Mesenchymal stem cell (in vitro differentiated cells and primary cell): ENCODE measurements at regions not wholly inside any gene's neighbourhood (a gene's known extent, or its start where the extent isn't known, plus 50 kb on each side); places are given as distances from the start of the nearest gene placed in this dataset.

Experiments
- DNase-seq: peaks from one replicate; pipeline ENCODE4 v3.0.0-alpha.2; 2013
- H2AFZ ChIP-seq: one replicate; pipeline ENCODE4 v1.6.1; 2013; ENCODE audit warnings: low read depth, mild to moderate bottlenecking, control low read depth, inconsistent platforms, low read length, moderate library complexity
- H2AK5ac ChIP-seq: 2 replicates; pipeline ENCODE4 v1.6.1; 2013; ENCODE audit warnings: low read length, moderate library complexity, mild to moderate bottlenecking, inconsistent platforms; ENCODE audit not compliant: severe bottlenecking
- H2BK120ac ChIP-seq: one replicate; pipeline ENCODE4 v1.6.1; 2013; ENCODE audit warnings: low read depth, mild to moderate bottlenecking, inconsistent platforms, low read length, moderate library complexity
- H2BK12ac ChIP-seq, 2 experiments: one replicate each; pipeline ENCODE4 v1.6.1; 2013; ENCODE audit warnings: inconsistent platforms in 2 of 2, low read length in 2 of 2, mild to moderate bottlenecking in 2 of 2, moderate library complexity in 2 of 2, control low read depth in 1 of 2
- H2BK15ac ChIP-seq: one replicate; pipeline ENCODE4 v1.6.1; 2013; ENCODE audit warnings: mild to moderate bottlenecking, low read depth, inconsistent platforms; ENCODE audit not compliant: poor library complexity, severe bottlenecking
- H2BK5ac ChIP-seq: 2 replicates; pipeline ENCODE4 v1.6.1; 2013; ENCODE audit warnings: low read depth, mild to moderate bottlenecking, low read length, control low read depth, inconsistent platforms; ENCODE audit not compliant: poor library complexity, severe bottlenecking
- H3K14ac ChIP-seq, 2 experiments: one replicate each; pipeline ENCODE4 v1.6.1; 2013; ENCODE audit warnings: inconsistent platforms in 2 of 2, low read length in 2 of 2, control low read depth in 1 of 2, mild to moderate bottlenecking in 1 of 2, moderate library complexity in 1 of 2
- H3K18ac ChIP-seq, 2 experiments: one replicate each; pipeline ENCODE4 v1.6.1; 2013; ENCODE audit warnings: inconsistent platforms in 2 of 2, low read length in 2 of 2, control low read depth in 1 of 2, low read depth in 1 of 2, mild to moderate bottlenecking in 1 of 2
- H3K23ac ChIP-seq, 2 experiments: one replicate each; pipeline ENCODE4 v1.6.1; 2013; ENCODE audit warnings: inconsistent platforms in 2 of 2, low read length in 2 of 2, mild to moderate bottlenecking in 2 of 2, moderate library complexity in 2 of 2, control low read depth in 1 of 2
- H3K27ac ChIP-seq: 2 replicates; pipeline ENCODE4 v1.5.1; 2013; ENCODE audit warnings: mild to moderate bottlenecking, moderate library complexity, low read length, control low read depth, inconsistent platforms; ENCODE audit not compliant: poor library complexity, severe bottlenecking
- H3K27me3 ChIP-seq, 2 experiments: 2 replicates each; pipeline versions ENCODE4 v1.6.1 to v1.7.0; 2013; ENCODE audit warnings: low read length in 2 of 2, mild to moderate bottlenecking in 2 of 2, moderate library complexity in 2 of 2, control low read depth in 1 of 2, inconsistent platforms in 1 of 2; ENCODE audit not compliant: control insufficient read depth in 1 of 2, insufficient read depth in 1 of 2
- H3K36me3 ChIP-seq, 2 experiments: 2 replicates each; pipeline versions ENCODE4 v1.6.1 to v1.7.0; 2013; ENCODE audit warnings: low read length in 2 of 2, control low read depth in 1 of 2, inconsistent platforms in 1 of 2, low read depth in 1 of 2, mild to moderate bottlenecking in 1 of 2; ENCODE audit not compliant: insufficient read depth in 2 of 2, control insufficient read depth in 1 of 2
- H3K4ac ChIP-seq, 2 experiments: one replicate each; pipeline ENCODE4 v1.6.1; 2013; ENCODE audit warnings: inconsistent platforms in 2 of 2, low read length in 2 of 2, mild to moderate bottlenecking in 2 of 2, moderate library complexity in 2 of 2, control low read depth in 1 of 2, low read depth in 1 of 2
- H3K4me1 ChIP-seq: 2 replicates; pipeline ENCODE4 v1.6.1; 2013; ENCODE audit warnings: low read depth, low read length, control low read depth; ENCODE audit not compliant: control insufficient read depth, insufficient read depth
- H3K4me2 ChIP-seq: 2 replicates; pipeline ENCODE4 v1.6.1; 2013; ENCODE audit warnings: low read length, mild to moderate bottlenecking, inconsistent platforms; ENCODE audit not compliant: poor library complexity, severe bottlenecking
- H3K4me3 ChIP-seq, 2 experiments: 2 replicates each; pipeline versions ENCODE4 v1.5.1 to v1.7.0; 2013; ENCODE audit warnings: low read length in 2 of 2, mild to moderate bottlenecking in 2 of 2, control low read depth in 1 of 2, low read depth in 1 of 2; ENCODE audit not compliant: insufficient read depth in 1 of 2
- H3K79me1 ChIP-seq: replicated peaks from 2 replicates; pipeline ENCODE4 v1.6.1; 2013; ENCODE audit warnings: mild to moderate bottlenecking, control low read depth, low read length, inconsistent platforms; ENCODE audit not compliant: poor library complexity, severe bottlenecking
- H3K9ac ChIP-seq: 2 replicates; pipeline ENCODE4 v1.7.0; 2013; ENCODE audit warnings: mild to moderate bottlenecking, low read length, moderate library complexity
- H3K9me3 ChIP-seq: 2 replicates; pipeline ENCODE4 v1.7.0; 2013; ENCODE audit warnings: mild to moderate bottlenecking, low read length; ENCODE audit not compliant: control insufficient read depth
- H4K8ac ChIP-seq: one replicate; pipeline ENCODE4 v1.6.1; 2013; ENCODE audit warnings: inconsistent platforms, mild to moderate bottlenecking, low read length, moderate library complexity
- H4K91ac ChIP-seq: one replicate; pipeline ENCODE4 v1.6.1; 2013; ENCODE audit warnings: mild to moderate bottlenecking, low read length, inconsistent platforms
- WGBS: methylation state at CpG from one replicate; pipeline ENCODE4 v1.1.7; 2013; ENCODE audit warnings: mixed read lengths; 5-methylcytosine and 5-hydroxymethylcytosine counted together

- Histone ChIP-seq H4K8ac (no peak overlapping the region), H3K4me1 (no peaks in the 10 kb centered on the region), H2AFZ (no peak overlapping the region), H3K27ac (no peak overlapping the region), H3K4me2 (no peak overlapping the region), H3K23ac (no peak overlapping the region), H3K4me3 (no peak overlapping the region), H2BK12ac (no peak overlapping the region), H3K4ac (no peak overlapping the region), H2BK120ac (no peak overlapping the region), H3K36me3 (no peaks in the 10 kb centered on the region), H2AK5ac (no peak overlapping the region), H3K27me3 (no peaks in the 10 kb centered on the region), H3K9ac (no peak overlapping the region), H3K14ac (no peak overlapping the region), H2BK15ac (no peak overlapping the region), H2BK5ac (no peak overlapping the region), H3K18ac (no peak overlapping the region), H3K79me1 (no peaks in the 10 kb centered on the region), H3K9me3 (no peaks in the 10 kb centered on the region), H4K91ac (no peak overlapping the region)
- no peak for DNase-seq
Observed at GRCh38 chr11:38160433-38160832, 1562.4 kb upstream of the RAG2 start.

- no peak overlapping the region for H2BK5ac ChIP-seq
- no peak overlapping the region for H2BK120ac ChIP-seq
- no peak overlapping the region for H2AFZ ChIP-seq
- H3K79me1 ChIP-seq: no peaks in the 10 kb centered on the region
- no peak overlapping the region for H3K23ac ChIP-seq
- no peak overlapping the region for H2BK15ac ChIP-seq
- 100% methylated on average over 1 of the region's 2 CpGs for WGBS
- H3K27ac ChIP-seq: no peak overlapping the region
- H3K9ac ChIP-seq: no peak overlapping the region
- H3K14ac ChIP-seq: no peak overlapping the region
- no peaks in the 10 kb centered on the region for H3K27me3 ChIP-seq
- H3K9me3 ChIP-seq: no peaks in the 10 kb centered on the region
- no peak overlapping the region for H4K8ac ChIP-seq
- DNase-seq: no peak
- H4K91ac ChIP-seq: no peak overlapping the region
- no peaks in the 10 kb centered on the region for H3K4me1 ChIP-seq
- no peak overlapping the region for H3K4me3 ChIP-seq
- H3K18ac ChIP-seq: no peak overlapping the region
- no peak overlapping the region for H2AK5ac ChIP-seq
- H3K4ac ChIP-seq: no peak overlapping the region
- H3K4me2 ChIP-seq: no peak overlapping the region
- no peak overlapping the region for H2BK12ac ChIP-seq
- H3K36me3 ChIP-seq: no peaks in the 10 kb centered on the region
Observed at GRCh38 chr11:38159038-38159437, 1561.0 kb upstream of the RAG2 start.

GRCh38 chr11:38156495-38157146, 1558.6 kb upstream of the RAG2 start:
- no peak overlapping the region for H2BK12ac ChIP-seq
- no peak overlapping the region for H3K4me2 ChIP-seq
- H3K4me3 ChIP-seq: no peak overlapping the region
- no peak overlapping the region for H4K91ac ChIP-seq
- H3K9me3 ChIP-seq: no peaks in the 10 kb centered on the region
- no peak overlapping the region for H2AK5ac ChIP-seq
- no peak overlapping the region for H3K27ac ChIP-seq
- no peaks in the 10 kb centered on the region for H3K4me1 ChIP-seq
- H3K23ac ChIP-seq: no peak overlapping the region
- no peaks in the 10 kb centered on the region for H3K27me3 ChIP-seq
- no peak overlapping the region for H4K8ac ChIP-seq
- H3K18ac ChIP-seq: no peak overlapping the region
- no peaks in the 10 kb centered on the region for H3K36me3 ChIP-seq
- H3K79me1 ChIP-seq: no peaks in the 10 kb centered on the region
- 85% methylated on average over 4 of the region's 5 CpGs for WGBS
- no peak overlapping the region for H3K14ac ChIP-seq
- no peak overlapping the region for H2AFZ ChIP-seq
- DNase-seq: no peak
- H3K9ac ChIP-seq: no peak overlapping the region
- no peak overlapping the region for H2BK15ac ChIP-seq
- no peak overlapping the region for H2BK120ac ChIP-seq
- H2BK5ac ChIP-seq: no peak overlapping the region
- H3K4ac ChIP-seq: no peak overlapping the region

- no peak overlapping the region for H2AK5ac ChIP-seq
- H3K4me3 ChIP-seq: no peak overlapping the region
- H2BK120ac ChIP-seq: no peak overlapping the region
- no peak overlapping the region for H2BK5ac ChIP-seq
- H3K18ac ChIP-seq: no peak overlapping the region
- no peaks in the 10 kb centered on the region for H3K79me1 ChIP-seq
- WGBS: no CpG with 5 or more reads among the region's 1 CpG
- H3K27ac ChIP-seq: no peak overlapping the region
- no peaks in the 10 kb centered on the region for H3K4me1 ChIP-seq
- no peak overlapping the region for H2AFZ ChIP-seq
- no peak overlapping the region for H4K8ac ChIP-seq
- no peak for DNase-seq
- H3K36me3 ChIP-seq: no peaks in the 10 kb centered on the region
- H2BK12ac ChIP-seq: no peak overlapping the region
- no peaks in the 10 kb centered on the region for H3K9me3 ChIP-seq
- no peak overlapping the region for H2BK15ac ChIP-seq
- no peak overlapping the region for H3K4me2 ChIP-seq
- H3K4ac ChIP-seq: no peak overlapping the region
- H3K23ac ChIP-seq: no peak overlapping the region
- H3K9ac ChIP-seq: no peak overlapping the region
- H3K14ac ChIP-seq: no peak overlapping the region
- no peaks in the 10 kb centered on the region for H3K27me3 ChIP-seq
- no peak overlapping the region for H4K91ac ChIP-seq
Observed at GRCh38 chr11:38155856-38156255, 1557.8 kb upstream of the RAG2 start.
